ENCODE measurements at regions not wholly inside any gene's neighbourhood (a gene's known extent, or its start where the extent isn't known, plus 50 kb on each side); places are given as distances from the start of the nearest gene placed in this dataset.

GRCh38 chr5:156230887-156231286 lies 96.1 kb upstream of the SGCD start:
- TF ChIP-seq CTCF (IDR thresholded peaks at IDR 0.05; ENCODE audit: insufficient read depth, low read depth, low read length, missing control alignments) = no peak
- H3K4me3 ChIP-seq (ENCODE audit: low read length) = no peak overlapping the region
- no peak for DNase-seq (ENCODE audit: low read depth)

DNA sequence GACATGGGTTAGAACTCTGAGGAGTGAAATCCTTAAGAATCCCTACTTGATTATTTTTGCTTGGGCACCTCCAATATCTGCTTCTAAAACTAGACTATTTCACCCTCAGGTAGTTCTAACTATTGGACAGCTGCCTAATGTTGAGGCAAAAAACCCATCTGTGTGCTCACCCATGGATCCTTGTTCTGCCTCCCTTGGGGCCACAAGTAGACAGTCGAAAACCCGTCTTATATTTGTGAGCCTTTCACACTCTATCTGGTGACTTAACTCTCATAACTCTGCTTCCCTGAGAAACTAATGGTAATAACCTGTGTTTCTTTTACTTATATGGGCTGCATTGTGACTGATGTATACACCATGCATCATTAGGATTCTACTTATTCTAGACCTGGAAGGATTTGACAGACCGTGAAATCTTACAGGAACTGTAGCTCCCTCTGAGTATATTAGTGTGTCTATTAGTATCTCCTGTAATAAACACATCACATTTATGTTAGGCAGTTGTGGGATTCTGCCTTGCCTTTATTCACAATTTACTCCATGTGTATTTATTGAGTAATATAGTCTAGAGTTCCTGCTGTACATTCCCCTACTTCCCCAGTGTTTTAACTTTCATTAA lies 94.6 kb upstream of the SGCD start:
- no peak for DNase-seq (ENCODE audit: low read depth)
- no peak for TF ChIP-seq CTCF (IDR thresholded peaks at IDR 0.05; ENCODE audit: insufficient read depth, low read depth, low read length, missing control alignments)
- no peak overlapping the region for H3K4me3 ChIP-seq (ENCODE audit: low read length)

GRCh38 chr5:156237361-156237760 lies 89.6 kb upstream of the SGCD start:
- no peak overlapping the region for H3K4me3 ChIP-seq (ENCODE audit: low read length)
- TF ChIP-seq CTCF (IDR thresholded peaks at IDR 0.05; ENCODE audit: insufficient read depth, low read depth, low read length, missing control alignments) = no peak
- DNase-seq (ENCODE audit: low read depth) = no peak

- TF ChIP-seq CTCF (IDR thresholded peaks at IDR 0.05; ENCODE audit: insufficient read depth, low read depth, low read length, missing control alignments) = no peak
- no peak for DNase-seq (ENCODE audit: low read depth)
Measured at GRCh38 chr5:156239800-156240199, 87.2 kb upstream of the SGCD start.

GRCh38 chr5:156240414-156240813 lies 86.5 kb upstream of the SGCD start:
- no peak for DNase-seq (ENCODE audit: low read depth)
- no peak overlapping the region for H3K4me3 ChIP-seq (ENCODE audit: low read length)
- TF ChIP-seq CTCF (IDR thresholded peaks at IDR 0.05; ENCODE audit: insufficient read depth, low read depth, low read length, missing control alignments) = no peak

More at GRCh38 chr5:156239800-156240199, 87.2 kb upstream of the SGCD start:
- no peak overlapping the region for H3K4me3 ChIP-seq (ENCODE audit: low read length)

DNA sequence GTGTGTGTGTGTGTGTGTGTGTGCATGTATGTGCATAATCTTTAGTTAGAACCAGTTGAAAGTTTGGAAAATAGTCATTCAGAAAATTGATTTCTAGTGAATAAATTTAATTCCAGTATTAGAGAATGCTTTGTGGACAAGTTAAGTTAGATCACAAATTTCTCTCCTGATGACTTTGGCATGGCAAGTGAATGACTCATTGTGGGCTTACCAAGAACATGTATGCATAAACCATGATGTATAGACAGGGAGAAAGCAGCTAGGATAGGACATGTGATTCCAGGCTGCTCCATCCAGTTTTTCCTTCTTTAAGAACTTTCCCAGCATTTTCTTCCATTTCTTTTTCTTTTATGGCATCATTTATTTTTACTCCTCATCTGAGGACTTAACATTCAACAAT lies 85.7 kb upstream of the SGCD start:
- DNase-seq (ENCODE audit: low read depth) = no peak
- no peak for TF ChIP-seq CTCF (IDR thresholded peaks at IDR 0.05; ENCODE audit: insufficient read depth, low read depth, low read length, missing control alignments)
- no peak overlapping the region for H3K4me3 ChIP-seq (ENCODE audit: low read length)

DNA sequence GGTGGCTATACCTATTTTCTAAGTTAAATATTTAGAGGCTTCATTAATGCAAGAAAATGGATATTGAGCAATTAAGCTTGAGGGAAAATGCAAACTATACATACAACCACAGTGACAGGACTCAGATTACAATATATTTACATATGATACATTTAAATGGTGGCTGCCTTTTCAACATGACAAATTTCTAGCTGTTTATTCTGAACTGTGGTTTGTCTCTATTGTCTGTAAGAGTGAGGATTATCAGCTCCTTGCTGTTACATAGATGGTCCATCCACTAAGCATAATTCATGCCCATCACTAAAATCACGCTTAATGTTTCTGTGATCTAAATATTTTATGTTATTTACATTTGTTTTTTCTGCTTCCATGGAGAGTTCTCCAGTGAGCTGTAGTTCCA lies 81.1 kb upstream of the SGCD start:
- TF ChIP-seq CTCF (IDR thresholded peaks at IDR 0.05; ENCODE audit: insufficient read depth, low read depth, low read length, missing control alignments) = no peak
- H3K4me3 ChIP-seq (ENCODE audit: low read length) = no peak overlapping the region
- no peak for DNase-seq (ENCODE audit: low read depth)
